Endothelial cell of umbilical vein (primary cell): ENCODE measurements at regions not wholly inside any gene's neighbourhood (a gene's known extent, or its start where the extent isn't known, plus 50 kb on each side); places are given as distances from the start of the nearest gene placed in this dataset.

ENCODE experiments used
- EZH2 ChIP-seq: IDR thresholded peaks from 2 replicates; pipeline ENCODE4 v1.6.1; 2012; ENCODE audit warnings: borderline replicate concordance, low read depth, mild to moderate bottlenecking, moderate library complexity, low read length, inconsistent platforms; ENCODE audit not compliant: severe bottlenecking
- FOS ChIP-seq: IDR thresholded peaks from 2 replicates; pipeline ENCODE4 v1.6.1; 2011; ENCODE audit warnings: mild to moderate bottlenecking, low read length, moderate library complexity, borderline replicate concordance; ENCODE audit not compliant: insufficient read depth
- POLR2A ChIP-seq: IDR thresholded peaks from 2 replicates; pipeline ENCODE4 v1.6.1; 2012; ENCODE audit warnings: low read depth, mild to moderate bottlenecking, control low read depth, low read length
- TF ChIP-seq, protein P1 (sequence below), 2 donors: IDR thresholded peaks; 1 replicate in 1 of 2; 2 replicates in 1 of 2; pipeline ENCODE4 v1.5.1; 2011; ENCODE audit warnings: low read length in 2 of 2, mild to moderate bottlenecking in 2 of 2, moderate library complexity in 2 of 2, control low read depth in 1 of 2, inconsistent platforms in 1 of 2, low read depth in 1 of 2; ENCODE audit not compliant: insufficient read depth in 1 of 2; ENCODE audit errors: extremely low read depth in 1 of 2
- TF ChIP-seq, protein P2 (sequence below): IDR thresholded peaks from 2 replicates; pipeline ENCODE4 v1.6.1; 2011; ENCODE audit not compliant: insufficient read depth, insufficient read length

DNA sequence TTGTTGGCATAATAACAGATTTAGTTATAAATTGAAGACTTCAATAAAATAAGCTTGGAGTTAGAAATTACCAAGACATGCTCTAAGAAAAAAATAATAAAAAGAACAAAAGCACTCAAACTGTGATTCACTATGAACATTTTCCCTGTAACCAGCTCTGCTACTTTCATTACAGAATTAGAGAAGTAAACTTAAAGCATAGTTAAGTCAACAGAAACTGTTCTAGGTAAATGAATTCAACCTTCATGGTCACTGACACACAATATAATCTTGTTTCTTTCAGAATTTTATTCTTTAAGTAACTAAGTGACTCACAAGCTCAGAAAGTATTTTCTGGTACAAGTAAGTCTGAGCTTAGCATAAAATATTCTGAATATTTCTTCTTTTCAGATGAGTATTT, 136.3 kb downstream of the KLF5 start:
- TF ChIP-seq, protein P1, sequence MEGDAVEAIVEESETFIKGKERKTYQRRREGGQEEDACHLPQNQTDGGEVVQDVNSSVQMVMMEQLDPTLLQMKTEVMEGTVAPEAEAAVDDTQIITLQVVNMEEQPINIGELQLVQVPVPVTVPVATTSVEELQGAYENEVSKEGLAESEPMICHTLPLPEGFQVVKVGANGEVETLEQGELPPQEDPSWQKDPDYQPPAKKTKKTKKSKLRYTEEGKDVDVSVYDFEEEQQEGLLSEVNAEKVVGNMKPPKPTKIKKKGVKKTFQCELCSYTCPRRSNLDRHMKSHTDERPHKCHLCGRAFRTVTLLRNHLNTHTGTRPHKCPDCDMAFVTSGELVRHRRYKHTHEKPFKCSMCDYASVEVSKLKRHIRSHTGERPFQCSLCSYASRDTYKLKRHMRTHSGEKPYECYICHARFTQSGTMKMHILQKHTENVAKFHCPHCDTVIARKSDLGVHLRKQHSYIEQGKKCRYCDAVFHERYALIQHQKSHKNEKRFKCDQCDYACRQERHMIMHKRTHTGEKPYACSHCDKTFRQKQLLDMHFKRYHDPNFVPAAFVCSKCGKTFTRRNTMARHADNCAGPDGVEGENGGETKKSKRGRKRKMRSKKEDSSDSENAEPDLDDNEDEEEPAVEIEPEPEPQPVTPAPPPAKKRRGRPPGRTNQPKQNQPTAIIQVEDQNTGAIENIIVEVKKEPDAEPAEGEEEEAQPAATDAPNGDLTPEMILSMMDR (IDR thresholded peaks at IDR 0.05; ENCODE audit: extremely low read depth in 1 of 2, insufficient read depth in 1 of 2, low read depth in 1 of 2, low read length in 2 of 2), result no peak
- TF ChIP-seq, protein P2, sequence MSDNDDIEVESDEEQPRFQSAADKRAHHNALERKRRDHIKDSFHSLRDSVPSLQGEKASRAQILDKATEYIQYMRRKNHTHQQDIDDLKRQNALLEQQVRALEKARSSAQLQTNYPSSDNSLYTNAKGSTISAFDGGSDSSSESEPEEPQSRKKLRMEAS, result no peak
- TF ChIP-seq EZH2 (no peak), FOS (no peak), POLR2A (no peak)
